SK-N-SH (cell line): ENCODE measurements at regions not wholly inside any gene's neighbourhood (a gene's known extent, or its start where the extent isn't known, plus 50 kb on each side); places are given as distances from the start of the nearest gene placed in this dataset.

Experiments used
- CTCF ChIA-PET: fragments of 300-600, 350-600 bp; formaldehyde crosslinking; extraction: SDS; loops from one replicate; lab custom pipeline; 2021; lab: Yijun Ruan, JAX
- POLR2A ChIA-PET: fragments of 350-600 bp; sonication (Branson Sonifier 250); formaldehyde crosslinking; extraction: SDS; loops from one replicate; lab custom pipeline; 2020; ENCODE audit warnings: antibody characterized with exemption, inconsistent platforms; lab: Yijun Ruan, JAX
- DNase-seq: peaks from one replicate; pipeline ENCODE4 v3.0.0; 2012
- H2AFZ ChIP-seq: fragments of 200-600 bp; sonication (generic); 2 replicates; pipeline ENCODE4 v1.8.1; 2016; ENCODE audit warnings: antibody characterized with exemption, mild to moderate bottlenecking, low read depth
- H3F3A ChIP-seq: fragments of 200-600 bp; sonication (generic); replicated peaks from 2 replicates; pipeline ENCODE3; 2016; ENCODE audit warnings: antibody characterized with exemption, mild to moderate bottlenecking; ENCODE audit not compliant: insufficient read depth
- H3K27ac ChIP-seq, 2 experiments: fragments of 200-500 bp in 1 of 2; fragments of 200-600 bp in 1 of 2; sonication (Bioruptor generic) in 1 of 2; sonication (generic), shearing (Covaris generic) in 1 of 2; 2 replicates each; pipeline versions ENCODE4 v1.5.1 to v1.6.1; 2014 to 2016; ENCODE audit warnings: low read depth in 2 of 2, inconsistent platforms in 1 of 2, low read length in 1 of 2, mild to moderate bottlenecking in 1 of 2, mixed read lengths in 1 of 2
- H3K27me3 ChIP-seq: fragments of 200-600 bp; sonication (generic), shearing (Covaris generic); 2 replicates; pipeline ENCODE4 v1.6.1; 2016; ENCODE audit warnings: mixed run types; ENCODE audit not compliant: insufficient read depth
- H3K36me3 ChIP-seq, 2 experiments: fragments of 200-500 bp in 1 of 2; fragments of 200-600 bp in 1 of 2; sonication (Bioruptor generic) in 1 of 2; sonication (generic) in 1 of 2; replicated peaks in 1 of 2; 2 replicates each; pipeline versions ENCODE3 to v1.5.1; 2014 to 2016; ENCODE audit warnings: low read length in 1 of 2, mild to moderate bottlenecking in 1 of 2; ENCODE audit not compliant: insufficient read depth in 2 of 2, control insufficient read depth in 1 of 2
- H3K4me1 ChIP-seq, 2 experiments: fragments of 200-500 bp in 1 of 2; fragments of 200-600 bp in 1 of 2; sonication (Bioruptor generic) in 1 of 2; sonication (generic), shearing (Covaris generic) in 1 of 2; 2 replicates each; pipeline versions ENCODE4 v1.5.1 to v1.6.1; 2014 to 2016; ENCODE audit warnings: low read depth in 1 of 2, low read length in 1 of 2, mixed run types in 1 of 2; ENCODE audit not compliant: insufficient read depth in 2 of 2, control insufficient read depth in 1 of 2
- H3K4me2 ChIP-seq: fragments of 200-600 bp; sonication (generic), shearing (Covaris generic); 2 replicates; pipeline ENCODE4 v1.6.1; 2017; ENCODE audit warnings: mixed run types
- H3K4me3 ChIP-seq, 2 experiments: fragments of 200-500 bp in 1 of 2; fragments of 200-600 bp in 1 of 2; sonication (Bioruptor generic) in 1 of 2; sonication (generic), shearing (Covaris generic) in 1 of 2; 2 replicates each; pipeline versions ENCODE4 v1.5.1 to v1.8.1; 2014 to 2016; ENCODE audit warnings: low read depth in 2 of 2, inconsistent platforms in 1 of 2, low read length in 1 of 2, mild to moderate bottlenecking in 1 of 2, mixed read lengths in 1 of 2, moderate library complexity in 1 of 2
- H3K79me2 ChIP-seq: fragments of 200-600 bp; sonication (generic); 2 replicates; pipeline ENCODE4 v1.8.1; 2017; ENCODE audit warnings: mild to moderate bottlenecking; ENCODE audit not compliant: insufficient read depth
- H3K9ac ChIP-seq: fragments of 200-600 bp; sonication (generic); 2 replicates; pipeline ENCODE4 v1.6.1; 2017; ENCODE audit warnings: mixed run types
- H3K9me2 ChIP-seq: fragments of 200-600 bp; sonication (generic); 2 replicates; pipeline ENCODE4 v1.6.1; 2017; ENCODE audit warnings: mixed run types
- H3K9me3 ChIP-seq: fragments of 200-600 bp; sonication (generic); 2 replicates; pipeline ENCODE4 v1.6.1; 2017; ENCODE audit warnings: mixed run types, mild to moderate bottlenecking, moderate library complexity
- H4K20me1 ChIP-seq: fragments of 200-600 bp; sonication (generic); 2 replicates; pipeline ENCODE4 v1.6.1; 2017; ENCODE audit warnings: mild to moderate bottlenecking, mixed run types; ENCODE audit not compliant: insufficient read depth
- CTCF ChIP-seq: fragments of 200-600 bp; sonication (generic); IDR thresholded peaks from 2 replicates; pipeline ENCODE4 v1.6.1; 2017; ENCODE audit warnings: antibody characterized with exemption, mild to moderate bottlenecking, moderate library complexity
- EP300 ChIP-seq, 2 experiments: IDR thresholded peaks; 2 replicates each; pipeline versions ENCODE4 v1.4.0 to v1.6.1; 2012; ENCODE audit warnings: borderline replicate concordance in 1 of 2, low read depth in 1 of 2, low read length in 1 of 2
- EZH2phosphoT487 ChIP-seq: fragments of 200-600 bp; sonication (generic); IDR thresholded peaks from 2 replicates; pipeline ENCODE4 v1.6.1; 2017; ENCODE audit warnings: low read depth, mixed run types, mild to moderate bottlenecking, antibody characterized with exemption, moderate library complexity, borderline replicate concordance
- FOXJ3 ChIP-seq: sonication (generic); formaldehyde crosslinking; IDR thresholded peaks from 2 replicates; pipeline ENCODE4 v1.5.1; 2020; ENCODE audit warnings: mild to moderate bottlenecking, missing genetic modification reagents
- FOXM1 ChIP-seq: IDR thresholded peaks from 2 replicates; pipeline ENCODE4 v1.4.0; 2012; ENCODE audit warnings: low read depth, mild to moderate bottlenecking
- GABPA ChIP-seq: IDR thresholded peaks from 2 replicates; pipeline ENCODE4 v1.4.0; 2012; ENCODE audit warnings: low read depth, mild to moderate bottlenecking
- IRF3 ChIP-seq: fragments of 150-350 bp; IDR thresholded peaks from 2 replicates; pipeline ENCODE4 v1.6.1; 2016; ENCODE audit warnings: mild to moderate bottlenecking, low read depth, low read length
- JUND ChIP-seq: IDR thresholded peaks from 2 replicates; pipeline ENCODE4 v1.4.0; 2012
- MXI1 ChIP-seq: IDR thresholded peaks from 2 replicates; pipeline ENCODE4 v1.6.1; 2012; ENCODE audit warnings: mild to moderate bottlenecking, low read depth, low read length, improper control_type of control experiment
- NFIC ChIP-seq: IDR thresholded peaks from 2 replicates; pipeline ENCODE4 v1.4.0; 2012; ENCODE audit warnings: borderline replicate concordance
- PBX3 ChIP-seq: IDR thresholded peaks from 2 replicates; pipeline ENCODE4; 2012
- POLR2AphosphoS5 ChIP-seq: IDR thresholded peaks from 2 replicates; pipeline ENCODE4 v1.6.1; 2012; ENCODE audit warnings: low read depth, low read length
- RAD21 ChIP-seq: IDR thresholded peaks from 2 replicates; pipeline ENCODE4 v1.6.1; 2012; ENCODE audit warnings: mild to moderate bottlenecking, low read length
- TAF1 ChIP-seq: IDR thresholded peaks from 2 replicates; pipeline ENCODE4 v1.6.1; 2012; ENCODE audit warnings: low read depth, mild to moderate bottlenecking, low read length, moderate library complexity, borderline replicate concordance
- TEAD4 ChIP-seq: IDR thresholded peaks from 2 replicates; pipeline ENCODE4 v1.4.0; 2012; ENCODE audit warnings: mild to moderate bottlenecking, borderline replicate concordance; ENCODE audit not compliant: insufficient read depth
- YY1 ChIP-seq: IDR thresholded peaks from 2 replicates; pipeline ENCODE4 v1.4.0; 2012; ENCODE audit warnings: low read depth, mild to moderate bottlenecking
- WGBS: methylation state at CpG from one replicate; pipeline ENCODE4 v1.1.6; 2017; ENCODE audit warnings: low lambda C conversion rate; 5-methylcytosine and 5-hydroxymethylcytosine counted together

- H3K4me1 ChIP-seq = no peaks in the 10 kb centered on the region
- no peaks in the 10 kb centered on the region for H3K79me2 ChIP-seq
- no peaks in the 10 kb centered on the region for H3K27me3 ChIP-seq
- no peak overlapping the region for H3K4me3 ChIP-seq
- H3F3A ChIP-seq = no peaks in the 10 kb centered on the region
- TF ChIP-seq EZH2phosphoT487 (no peak), MXI1 (no peak), FOXJ3 (CRISPR knock-in tag) (no peak), EP300 (IDR thresholded peaks at IDR 0.05; ENCODE audit: borderline replicate concordance in 1 of 2, low read depth in 1 of 2, low read length in 1 of 2) (no peak), PBX3 (no peak), IRF3 (no peak), NFIC (no peak), TAF1 (no peak), GABPA (no peak), TEAD4 (no peak), POLR2AphosphoS5 (no peak)
- no peaks in the 10 kb centered on the region for H3K9me2 ChIP-seq
- no peaks in the 10 kb centered on the region for H3K36me3 ChIP-seq
- ChIA-PET CTCF (no interaction called here), POLR2A (no interaction called here)
- no peaks in the 10 kb centered on the region for H4K20me1 ChIP-seq
- no peak for DNase-seq
- H3K27ac ChIP-seq = no peak overlapping the region
- H2AFZ ChIP-seq = no peak overlapping the region
- no peak overlapping the region for H3K9ac ChIP-seq
- no peak overlapping the region for H3K4me2 ChIP-seq
- no peaks in the 10 kb centered on the region for H3K9me3 ChIP-seq
- WGBS = 0% methylated on average over 3 of the region's 3 CpGs
These were observed 107.8 kb upstream of the CXCL12 start for GRCh38 chr10:44492678-44493077.

- no peaks in the 10 kb centered on the region for H3K4me1 ChIP-seq
- ChIA-PET POLR2A (no interaction called here), CTCF (no interaction called here)
- H3K27ac ChIP-seq = no peak overlapping the region
- H3K36me3 ChIP-seq = no peaks in the 10 kb centered on the region
- H2AFZ ChIP-seq = no peak overlapping the region
- H3F3A ChIP-seq = no peaks in the 10 kb centered on the region
- no peaks in the 10 kb centered on the region; the same call in 1 of the 2 replicates for H3K9me3 ChIP-seq
- TF ChIP-seq IRF3 (no peak), RAD21 (no peak), EP300 (IDR thresholded peaks at IDR 0.05; ENCODE audit: borderline replicate concordance in 1 of 2, low read depth in 1 of 2, low read length in 1 of 2) (no peak), JUND (no peak), FOXM1 (no peak), YY1 (no peak), FOXJ3 (CRISPR knock-in tag) (no peak), TEAD4 (no peak), CTCF (no peak)
- H3K4me2 ChIP-seq = no peak overlapping the region
- H3K9ac ChIP-seq = no peak overlapping the region
- no peaks in the 10 kb centered on the region for H3K27me3 ChIP-seq
- H3K9me2 ChIP-seq = no peaks in the 10 kb centered on the region; the same call in 1 of the 2 replicates
- WGBS = 2% methylated on average over 5 of the region's 5 CpGs
- H3K4me3 ChIP-seq = no peak overlapping the region
- H3K79me2 ChIP-seq = no peaks in the 10 kb centered on the region
- no peaks in the 10 kb centered on the region for H4K20me1 ChIP-seq
- DNase-seq = no peak
These were observed 113.3 kb upstream of the CXCL12 start for GRCh38 chr10:44498222-44498621.
